GM12865 (cell line): ENCODE measurements at regions not wholly inside any gene's neighbourhood (a gene's known extent, or its start where the extent isn't known, plus 50 kb on each side); places are given as distances from the start of the nearest gene placed in this dataset.

Source experiments
- DNase-seq: peaks from one replicate; pipeline ENCODE4 v3.0.0; 2010; ENCODE audit warnings: low read depth
- H3K4me3 ChIP-seq: 2 replicates; pipeline ENCODE4 v1.5.1; 2011; ENCODE audit warnings: mild to moderate bottlenecking, low read depth, low read length, control low read depth
- TF ChIP-seq, protein P1 (sequence below): IDR thresholded peaks from 2 replicates; pipeline ENCODE4 v1.5.1; 2011; ENCODE audit warnings: low read length, control low read depth, low read depth, inconsistent platforms; ENCODE audit not compliant: insufficient read depth; ENCODE audit errors: missing control alignments

DNA sequence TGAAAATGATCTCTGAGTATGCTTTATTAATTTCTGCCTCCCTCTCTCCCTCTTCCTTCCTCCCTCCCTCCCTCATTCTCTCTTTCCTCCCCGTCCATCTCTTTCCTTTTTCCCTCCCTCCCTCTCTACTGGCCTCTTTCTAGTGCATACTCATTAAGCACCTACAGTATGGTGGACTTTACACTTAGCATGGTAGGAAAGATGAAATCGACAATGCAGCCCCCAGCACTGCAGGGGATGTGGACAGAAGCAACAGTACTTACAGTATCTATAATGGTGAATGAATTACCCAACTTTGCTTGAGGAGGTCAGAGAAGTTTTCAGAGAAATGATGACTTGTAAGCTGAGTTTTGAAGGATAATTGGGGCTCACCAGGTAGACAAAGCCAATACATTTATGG is 143.8 kb upstream of the RPS6KA3 start:
- no peak overlapping the region for H3K4me3 ChIP-seq
- DNase-seq: no peak
- TF ChIP-seq, protein P1, sequence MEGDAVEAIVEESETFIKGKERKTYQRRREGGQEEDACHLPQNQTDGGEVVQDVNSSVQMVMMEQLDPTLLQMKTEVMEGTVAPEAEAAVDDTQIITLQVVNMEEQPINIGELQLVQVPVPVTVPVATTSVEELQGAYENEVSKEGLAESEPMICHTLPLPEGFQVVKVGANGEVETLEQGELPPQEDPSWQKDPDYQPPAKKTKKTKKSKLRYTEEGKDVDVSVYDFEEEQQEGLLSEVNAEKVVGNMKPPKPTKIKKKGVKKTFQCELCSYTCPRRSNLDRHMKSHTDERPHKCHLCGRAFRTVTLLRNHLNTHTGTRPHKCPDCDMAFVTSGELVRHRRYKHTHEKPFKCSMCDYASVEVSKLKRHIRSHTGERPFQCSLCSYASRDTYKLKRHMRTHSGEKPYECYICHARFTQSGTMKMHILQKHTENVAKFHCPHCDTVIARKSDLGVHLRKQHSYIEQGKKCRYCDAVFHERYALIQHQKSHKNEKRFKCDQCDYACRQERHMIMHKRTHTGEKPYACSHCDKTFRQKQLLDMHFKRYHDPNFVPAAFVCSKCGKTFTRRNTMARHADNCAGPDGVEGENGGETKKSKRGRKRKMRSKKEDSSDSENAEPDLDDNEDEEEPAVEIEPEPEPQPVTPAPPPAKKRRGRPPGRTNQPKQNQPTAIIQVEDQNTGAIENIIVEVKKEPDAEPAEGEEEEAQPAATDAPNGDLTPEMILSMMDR: no peak

DNA sequence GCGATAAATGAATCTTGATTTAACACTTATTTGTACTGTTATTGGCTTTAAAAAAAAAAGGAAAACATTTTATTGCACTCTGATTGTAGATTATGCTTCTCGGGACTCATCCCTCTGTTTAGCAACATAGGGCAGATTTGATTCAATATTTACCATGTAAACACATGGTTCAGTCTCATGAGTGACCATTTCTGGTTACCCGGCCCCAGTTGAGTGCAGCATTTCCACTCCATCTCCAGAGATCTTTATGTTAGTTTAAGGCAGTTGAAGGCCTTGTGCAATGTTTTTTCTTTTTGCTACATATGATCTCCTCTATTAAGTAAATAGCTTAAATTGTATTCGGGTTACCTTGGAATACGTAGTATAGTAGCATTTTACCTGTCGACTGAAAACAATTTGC is 143.3 kb upstream of the RPS6KA3 start:
- DNase-seq: no peak
- TF ChIP-seq, protein P1: no peak
- no peak overlapping the region for H3K4me3 ChIP-seq

DNA sequence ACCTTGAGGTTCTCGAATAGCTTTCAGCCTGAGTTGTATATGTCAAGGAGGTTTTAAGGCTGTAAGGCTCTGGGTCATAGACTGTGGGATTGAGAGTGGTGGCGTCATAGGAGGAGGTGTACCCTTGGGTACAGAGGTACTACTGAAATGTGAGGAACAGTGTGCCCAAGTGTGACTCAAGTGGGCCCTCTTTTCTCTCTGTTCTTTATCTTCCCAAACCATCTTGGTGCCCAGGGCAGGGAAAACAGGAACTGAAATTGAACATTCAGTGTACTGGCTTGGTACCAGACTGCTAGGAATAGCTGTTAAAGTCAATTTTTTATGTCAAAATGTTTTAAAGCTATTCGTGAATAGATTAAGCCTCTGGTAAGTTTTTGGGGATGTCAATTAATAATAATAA is 136.2 kb upstream of the RPS6KA3 start:
- no peak for DNase-seq
- H3K4me3 ChIP-seq: no peak overlapping the region
- TF ChIP-seq, protein P1: no peak

DNA sequence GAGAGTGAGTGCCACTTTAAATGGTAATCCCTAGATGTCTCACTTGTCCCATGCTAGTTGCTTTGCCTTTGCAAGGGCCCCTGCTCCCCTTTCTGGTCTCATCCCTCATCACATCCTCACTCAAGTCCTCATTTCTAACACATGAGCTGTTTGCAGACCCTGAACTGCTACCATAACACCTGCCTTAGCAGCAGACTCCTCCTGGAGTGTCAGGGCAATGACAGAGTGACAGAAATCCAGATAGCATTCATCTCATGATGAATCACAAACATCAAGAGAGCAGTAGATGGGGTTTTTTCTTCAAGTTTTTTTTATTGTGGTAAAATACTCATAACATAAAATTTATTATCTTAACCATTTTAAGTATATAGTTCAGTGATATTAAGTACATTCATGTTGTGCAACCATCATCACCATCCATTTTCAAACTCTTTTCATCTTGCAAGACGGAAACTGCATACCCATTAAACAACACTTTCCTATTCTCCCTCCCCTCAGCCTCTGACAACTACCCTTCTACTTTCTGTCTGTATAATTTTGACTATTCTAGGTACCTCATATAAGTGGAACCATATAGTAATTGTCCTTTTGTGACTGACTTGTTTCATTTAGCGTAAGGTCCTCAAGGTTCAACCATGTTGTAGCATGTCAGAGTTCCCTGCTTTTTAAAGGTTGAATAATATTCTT is 133.2 kb upstream of the RPS6KA3 start:
- DNase-seq: no peak
- TF ChIP-seq, protein P1: no peak
- no peak overlapping the region for H3K4me3 ChIP-seq

DNA sequence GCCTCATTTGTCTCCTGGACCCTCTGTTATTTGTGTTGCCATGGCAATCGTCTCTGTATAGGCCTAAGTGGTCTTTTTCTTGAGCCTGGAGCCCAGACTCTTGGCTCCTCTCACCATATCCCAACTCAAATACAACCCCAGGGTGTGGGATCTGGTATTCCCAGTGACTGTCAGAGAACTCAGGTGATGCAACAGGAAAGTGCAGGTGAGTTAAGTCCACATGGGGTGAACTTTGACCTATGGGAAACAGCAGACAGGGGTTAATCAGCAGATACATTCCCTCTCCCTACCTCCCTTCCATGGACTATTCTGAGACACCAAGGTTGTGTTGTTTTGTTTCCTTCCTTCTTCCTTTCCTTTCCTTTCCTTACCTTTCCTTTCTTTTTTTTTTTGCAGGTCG is 130.9 kb upstream of the RPS6KA3 start:
- DNase-seq: no peak
- TF ChIP-seq, protein P1: no peak
- no peak overlapping the region for H3K4me3 ChIP-seq

DNA sequence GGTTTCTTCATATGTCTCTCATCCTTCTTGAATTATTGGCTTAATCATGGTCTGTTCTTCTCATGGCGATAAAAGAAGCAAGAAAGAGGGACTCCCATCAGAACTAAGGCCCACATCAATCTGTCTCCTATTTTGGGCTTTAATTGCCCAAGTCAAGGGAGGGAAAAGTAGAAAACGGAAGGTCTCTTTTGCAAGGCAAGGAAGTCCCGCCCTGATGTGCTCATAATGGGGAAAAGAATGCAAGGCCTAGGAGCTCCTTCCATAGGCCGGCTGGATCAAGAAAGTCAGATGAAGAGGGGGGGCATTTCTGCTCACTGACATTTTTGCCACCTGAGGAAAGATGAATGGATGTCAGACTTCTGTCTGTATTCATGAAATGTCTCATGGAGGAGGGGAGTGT is 127.7 kb upstream of the RPS6KA3 start:
- DNase-seq: no peak
- TF ChIP-seq, protein P1: no peak
- H3K4me3 ChIP-seq: no peak overlapping the region

DNA sequence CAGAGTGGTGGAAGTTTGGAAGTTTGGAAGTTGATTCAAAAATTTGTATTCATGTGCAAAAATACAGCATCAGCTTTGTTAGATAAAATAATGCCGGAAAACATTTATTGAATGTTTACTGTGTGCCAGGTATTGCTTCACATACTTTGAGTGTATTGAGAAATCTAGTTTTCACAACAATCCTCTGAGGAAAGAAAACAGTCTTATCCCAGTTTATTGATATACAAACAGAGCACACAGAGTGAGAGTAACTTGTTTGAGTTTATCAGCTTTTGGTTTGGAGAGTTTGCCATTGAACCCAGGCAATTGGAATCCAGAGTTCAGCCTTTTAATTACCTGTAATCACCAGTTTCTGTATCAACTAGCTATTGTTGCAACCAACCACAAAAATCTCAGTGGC is 127.2 kb upstream of the RPS6KA3 start:
- DNase-seq: no peak
- no peak overlapping the region for H3K4me3 ChIP-seq
- TF ChIP-seq, protein P1: no peak
